ENCODE measurements at regions not wholly inside any gene's neighbourhood (a gene's known extent, or its start where the extent isn't known, plus 50 kb on each side); places are given as distances from the start of the nearest gene placed in this dataset.
"Not testable (repeated sequence)": the region's sequence is repeated elsewhere in the genome, so short reads cannot be mapped to it uniquely, and the experiment has no call there.

GRCh38 chr5:108687595-108688200 lies 60.0 kb upstream of the FER start:
- Histone ChIP-seq H2AFZ (ENCODE audit: low read depth, low read length) (no peak overlapping the region), H3K4me1 (ENCODE audit: insufficient read depth, low read length) (no peaks in the 10 kb centered on the region), H3K9ac (ENCODE audit: low read depth, low read length) (no peak overlapping the region), H3K27me3 (ENCODE audit: insufficient read depth, low read length, poor library complexity) (no peaks in the 10 kb centered on the region), H3K4me3 (ENCODE audit: low read depth in 1 of 2, low read length in 2 of 2) (no peak overlapping the region), H4K20me1 (ENCODE audit: insufficient read depth, low read length) (no peaks in the 10 kb centered on the region), H3K27ac (ENCODE audit: low read length) (no peak overlapping the region), H3K36me3 (ENCODE audit: insufficient read depth, low read length) (no peaks in the 10 kb centered on the region), H3K4me2 (ENCODE audit: insufficient read depth, low read length) (no peak overlapping the region), H3K9me3 (ENCODE audit: insufficient read depth, low read length, severe bottlenecking) (no peaks in the 10 kb centered on the region), H3K79me2 (ENCODE audit: insufficient read depth, low read length) (no peaks in the 10 kb centered on the region)
- ATAC-seq (ENCODE audit: insufficient read depth, low read depth) = no peak
- DNase-seq = no peak
- no peak for TF ChIP-seq EZH2 (IDR thresholded peaks at IDR 0.05; ENCODE audit: borderline replicate concordance, low read depth, low read length, severe bottlenecking)
- TF ChIP-seq, protein P1, sequence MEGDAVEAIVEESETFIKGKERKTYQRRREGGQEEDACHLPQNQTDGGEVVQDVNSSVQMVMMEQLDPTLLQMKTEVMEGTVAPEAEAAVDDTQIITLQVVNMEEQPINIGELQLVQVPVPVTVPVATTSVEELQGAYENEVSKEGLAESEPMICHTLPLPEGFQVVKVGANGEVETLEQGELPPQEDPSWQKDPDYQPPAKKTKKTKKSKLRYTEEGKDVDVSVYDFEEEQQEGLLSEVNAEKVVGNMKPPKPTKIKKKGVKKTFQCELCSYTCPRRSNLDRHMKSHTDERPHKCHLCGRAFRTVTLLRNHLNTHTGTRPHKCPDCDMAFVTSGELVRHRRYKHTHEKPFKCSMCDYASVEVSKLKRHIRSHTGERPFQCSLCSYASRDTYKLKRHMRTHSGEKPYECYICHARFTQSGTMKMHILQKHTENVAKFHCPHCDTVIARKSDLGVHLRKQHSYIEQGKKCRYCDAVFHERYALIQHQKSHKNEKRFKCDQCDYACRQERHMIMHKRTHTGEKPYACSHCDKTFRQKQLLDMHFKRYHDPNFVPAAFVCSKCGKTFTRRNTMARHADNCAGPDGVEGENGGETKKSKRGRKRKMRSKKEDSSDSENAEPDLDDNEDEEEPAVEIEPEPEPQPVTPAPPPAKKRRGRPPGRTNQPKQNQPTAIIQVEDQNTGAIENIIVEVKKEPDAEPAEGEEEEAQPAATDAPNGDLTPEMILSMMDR (IDR thresholded peaks at IDR 0.05; ENCODE audit: borderline replicate concordance, extremely low read depth, low read length, poor library complexity, severe bottlenecking) = no peak

GRCh38 chr5:108686676-108687075 lies 61.0 kb upstream of the FER start:
- Histone ChIP-seq H3K4me1 (ENCODE audit: insufficient read depth, low read length) (no peaks in the 10 kb centered on the region), H3K4me2 (ENCODE audit: insufficient read depth, low read length) (no peak overlapping the region), H3K27me3 (ENCODE audit: insufficient read depth, low read length, poor library complexity) (no peaks in the 10 kb centered on the region), H3K9ac (ENCODE audit: low read depth, low read length) (no peak overlapping the region), H3K27ac (ENCODE audit: low read length) (no peak overlapping the region), H2AFZ (ENCODE audit: low read depth, low read length) (no peak overlapping the region), H3K9me3 (ENCODE audit: insufficient read depth, low read length, severe bottlenecking) (no peaks in the 10 kb centered on the region), H3K79me2 (ENCODE audit: insufficient read depth, low read length) (no peaks in the 10 kb centered on the region), H3K4me3 (ENCODE audit: low read depth in 1 of 2, low read length in 2 of 2) (no peak overlapping the region), H3K36me3 (ENCODE audit: insufficient read depth, low read length) (no peaks in the 10 kb centered on the region), H4K20me1 (ENCODE audit: insufficient read depth, low read length) (no peaks in the 10 kb centered on the region)
- DNase-seq (no peak), ATAC-seq (ENCODE audit: insufficient read depth, low read depth) (no peak)
- TF ChIP-seq, protein P1 (IDR thresholded peaks at IDR 0.05; ENCODE audit: borderline replicate concordance, extremely low read depth, low read length, poor library complexity, severe bottlenecking) = no peak

- not testable (repeated sequence) for H3K36me3 ChIP-seq (ENCODE audit: insufficient read depth, low read length); H2AFZ ChIP-seq (ENCODE audit: low read depth, low read length); H3K9me3 ChIP-seq (ENCODE audit: insufficient read depth, low read length, severe bottlenecking); H3K9ac ChIP-seq (ENCODE audit: low read depth, low read length); H3K4me2 ChIP-seq (ENCODE audit: insufficient read depth, low read length); H3K27ac ChIP-seq (ENCODE audit: low read length); H3K79me2 ChIP-seq (ENCODE audit: insufficient read depth, low read length); H3K27me3 ChIP-seq (ENCODE audit: insufficient read depth, low read length, poor library complexity); H4K20me1 ChIP-seq (ENCODE audit: insufficient read depth, low read length); H3K4me1 ChIP-seq (ENCODE audit: insufficient read depth, low read length); H3K4me3 ChIP-seq (ENCODE audit: low read depth in 1 of 2, low read length in 2 of 2); ATAC-seq (ENCODE audit: insufficient read depth, low read depth)
- DNase-seq = peak; percentile 9
Measured at GRCh38 chr5:108685448-108686216, 62.1 kb upstream of the FER start.

GRCh38 chr5:108681079-108681921 lies 66.4 kb upstream of the FER start:
- Histone ChIP-seq H2AFZ (ENCODE audit: low read depth, low read length) (no peak overlapping the region), H3K9me3 (ENCODE audit: insufficient read depth, low read length, severe bottlenecking) (no peaks in the 10 kb centered on the region), H4K20me1 (ENCODE audit: insufficient read depth, low read length) (no peaks in the 10 kb centered on the region), H3K4me2 (ENCODE audit: insufficient read depth, low read length) (no peak overlapping the region), H3K27ac (ENCODE audit: low read length) (no peak overlapping the region), H3K79me2 (ENCODE audit: insufficient read depth, low read length) (no peaks in the 10 kb centered on the region), H3K36me3 (ENCODE audit: insufficient read depth, low read length) (no peaks in the 10 kb centered on the region), H3K4me3 (ENCODE audit: low read depth in 1 of 2, low read length in 2 of 2) (no peak overlapping the region), H3K4me1 (ENCODE audit: insufficient read depth, low read length) (no peaks in the 10 kb centered on the region), H3K27me3 (ENCODE audit: insufficient read depth, low read length, poor library complexity) (no peaks in the 10 kb centered on the region), H3K9ac (ENCODE audit: low read depth, low read length) (no peak overlapping the region)
- no peak for TF ChIP-seq EZH2 (IDR thresholded peaks at IDR 0.05; ENCODE audit: borderline replicate concordance, low read depth, low read length, severe bottlenecking)
- TF ChIP-seq, protein P1 (IDR thresholded peaks at IDR 0.05; ENCODE audit: borderline replicate concordance, extremely low read depth, low read length, poor library complexity, severe bottlenecking) = peak; percentile 81
- ATAC-seq (ENCODE audit: insufficient read depth, low read depth) = peak; percentile 95
- peak; percentile 48 for DNase-seq
